ENCODE measurements at regions not wholly inside any gene's neighbourhood (a gene's known extent, or its start where the extent isn't known, plus 50 kb on each side); places are given as distances from the start of the nearest gene placed in this dataset.

DNA sequence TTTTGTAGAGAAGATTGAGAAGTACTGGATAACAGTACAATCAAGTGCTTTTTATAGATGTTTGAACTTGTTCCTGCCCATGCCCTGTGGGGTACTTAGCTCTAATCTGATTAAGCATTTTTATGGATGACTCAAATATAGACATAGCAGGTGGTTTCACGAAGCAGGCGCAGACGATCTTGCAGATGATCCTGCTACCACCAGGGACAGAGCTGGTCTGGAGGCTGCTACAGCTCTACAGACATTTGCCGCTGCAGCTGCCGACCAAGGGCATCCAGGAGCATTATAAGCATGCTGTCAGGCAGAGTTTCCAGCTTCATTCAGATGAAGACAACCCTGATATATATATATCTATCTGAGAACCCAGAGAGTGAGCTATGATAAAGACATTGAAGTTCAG lies 650.4 kb downstream of the NXPH1 start:
- Histone ChIP-seq H3K4me3 (no peak overlapping the region), H3K27ac (no peak overlapping the region), H3K27me3 (no peaks in the 10 kb centered on the region), H3K9me3 (peaks cover 0 to 10% (median 0%) of the 10 kb centered on the region in 3 donors), H3K4me1 (no peaks in the 10 kb centered on the region), H3K36me3 (no peaks in the 10 kb centered on the region)
- no peak for ATAC-seq
- TF ChIP-seq EP300 (IDR thresholded peaks at IDR 0.05) (no peak), POLR2AphosphoS5 (IDR thresholded peaks at IDR 0.05) (no peak), POLR2A (IDR thresholded peaks at IDR 0.05) (no peak)
- TF ChIP-seq, protein P1, sequence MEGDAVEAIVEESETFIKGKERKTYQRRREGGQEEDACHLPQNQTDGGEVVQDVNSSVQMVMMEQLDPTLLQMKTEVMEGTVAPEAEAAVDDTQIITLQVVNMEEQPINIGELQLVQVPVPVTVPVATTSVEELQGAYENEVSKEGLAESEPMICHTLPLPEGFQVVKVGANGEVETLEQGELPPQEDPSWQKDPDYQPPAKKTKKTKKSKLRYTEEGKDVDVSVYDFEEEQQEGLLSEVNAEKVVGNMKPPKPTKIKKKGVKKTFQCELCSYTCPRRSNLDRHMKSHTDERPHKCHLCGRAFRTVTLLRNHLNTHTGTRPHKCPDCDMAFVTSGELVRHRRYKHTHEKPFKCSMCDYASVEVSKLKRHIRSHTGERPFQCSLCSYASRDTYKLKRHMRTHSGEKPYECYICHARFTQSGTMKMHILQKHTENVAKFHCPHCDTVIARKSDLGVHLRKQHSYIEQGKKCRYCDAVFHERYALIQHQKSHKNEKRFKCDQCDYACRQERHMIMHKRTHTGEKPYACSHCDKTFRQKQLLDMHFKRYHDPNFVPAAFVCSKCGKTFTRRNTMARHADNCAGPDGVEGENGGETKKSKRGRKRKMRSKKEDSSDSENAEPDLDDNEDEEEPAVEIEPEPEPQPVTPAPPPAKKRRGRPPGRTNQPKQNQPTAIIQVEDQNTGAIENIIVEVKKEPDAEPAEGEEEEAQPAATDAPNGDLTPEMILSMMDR (IDR thresholded peaks at IDR 0.05), result no peak
- 73% methylated on average over 4 of the region's 5 CpGs; no CpG with 5 or more reads in 1 of the 2 donors for WGBS, 2 donors (ENCODE audit: low coverage in 1 of 2)

DNA sequence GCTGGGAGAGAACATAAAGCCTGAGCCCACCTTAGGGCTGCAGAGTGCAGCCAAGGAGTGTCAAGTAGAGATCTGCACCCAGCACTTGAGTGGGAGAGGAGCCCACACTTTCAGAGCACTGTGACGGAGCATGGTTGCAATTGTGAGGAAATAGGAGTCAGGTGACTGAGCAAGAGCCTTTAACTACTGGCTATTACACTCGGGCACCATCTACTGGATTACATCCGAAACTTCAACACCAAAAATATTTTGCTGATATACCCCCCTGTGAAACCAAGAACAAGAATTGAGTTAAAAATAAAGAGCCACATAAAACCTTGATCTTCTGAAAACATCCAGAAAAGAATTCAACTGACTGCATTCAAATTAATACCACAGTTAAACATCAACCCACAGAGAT lies 657.9 kb downstream of the NXPH1 start:
- H3K9me3 ChIP-seq, result no peaks in the 10 kb centered on the region

DNA sequence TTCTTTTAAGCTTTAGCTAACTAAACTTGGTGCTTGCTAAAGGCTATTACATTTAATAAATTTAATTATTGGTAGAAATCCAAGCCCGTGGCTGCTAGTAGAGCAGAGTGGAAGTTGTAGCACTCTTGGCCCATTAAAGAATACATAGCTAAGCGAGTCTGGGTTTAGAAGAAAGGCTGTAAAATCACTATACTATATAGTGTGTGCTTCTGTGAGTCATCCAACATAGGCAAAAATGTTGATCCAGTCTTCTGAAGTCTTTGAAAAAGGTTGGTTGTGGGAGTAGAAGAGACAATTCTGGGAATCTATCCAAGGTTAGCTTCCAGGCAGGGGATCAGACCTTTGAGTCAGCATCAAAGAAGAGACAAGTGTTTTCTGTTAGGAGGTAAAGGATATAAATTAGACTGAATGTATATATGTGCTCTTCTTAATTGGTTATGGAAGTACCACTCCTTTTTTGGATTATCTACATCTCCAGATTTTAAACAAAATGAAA lies 664.2 kb downstream of the NXPH1 start:
- H3K27me3 ChIP-seq, result no peaks in the 10 kb centered on the region
- no peak for ATAC-seq
- 81 to 83% methylated on average over 2 of the region's 2 CpGs for WGBS, 2 donors (ENCODE audit: low coverage in 1 of 2)
- H3K9me3 ChIP-seq, result peaks cover 0 to 7% (median 0%) of the 10 kb centered on the region in 3 donors
- TF ChIP-seq POLR2AphosphoS5 (IDR thresholded peaks at IDR 0.05), result no peak
- no peak for TF ChIP-seq EP300 (IDR thresholded peaks at IDR 0.05)
- TF ChIP-seq, protein P1 (IDR thresholded peaks at IDR 0.05), result no peak
- TF ChIP-seq POLR2A (IDR thresholded peaks at IDR 0.05), result no peak
- H3K27ac ChIP-seq, result no peak overlapping the region
- no peaks in the 10 kb centered on the region for H3K36me3 ChIP-seq
- no peak overlapping the region for H3K4me3 ChIP-seq
- no peaks in the 10 kb centered on the region for H3K4me1 ChIP-seq

More for the DNA sequence above, 657.9 kb downstream of the NXPH1 start:
- WGBS, 2 donors (ENCODE audit: low coverage in 1 of 2), result 91 to 100% methylated on average over 2 to 3 of the region's 3 CpGs
- H3K36me3 ChIP-seq, result no peaks in the 10 kb centered on the region
- no peak overlapping the region for H3K4me3 ChIP-seq
- no peak for ATAC-seq
- TF ChIP-seq, protein P1 (IDR thresholded peaks at IDR 0.05), result no peak
- TF ChIP-seq POLR2A (IDR thresholded peaks at IDR 0.05) (no peak), EP300 (IDR thresholded peaks at IDR 0.05) (no peak), POLR2AphosphoS5 (IDR thresholded peaks at IDR 0.05) (no peak)
- no peaks in the 10 kb centered on the region for H3K4me1 ChIP-seq
- no peaks in the 10 kb centered on the region for H3K27me3 ChIP-seq
- no peak overlapping the region for H3K27ac ChIP-seq

DNA sequence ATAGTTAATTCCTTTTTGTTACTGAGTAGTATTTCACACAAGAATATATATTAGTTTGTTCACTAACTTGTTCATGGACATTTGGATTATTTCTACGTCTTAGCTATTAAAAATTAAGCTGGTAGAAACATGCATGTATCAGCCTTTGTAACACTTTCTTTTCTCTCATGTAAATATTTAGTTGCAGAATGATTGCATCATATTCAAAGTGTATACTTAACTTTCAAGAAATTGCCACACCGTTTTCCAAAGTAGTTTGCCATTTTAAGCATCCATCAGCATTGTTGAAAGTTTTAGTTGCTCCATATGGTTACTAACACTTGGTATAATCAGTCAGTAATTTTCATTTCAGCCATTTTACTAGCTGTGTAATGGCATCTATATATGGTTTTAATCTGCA lies 666.9 kb downstream of the NXPH1 start:
- no peaks in the 10 kb centered on the region for H3K27me3 ChIP-seq
- TF ChIP-seq EP300 (IDR thresholded peaks at IDR 0.05), result no peak
- TF ChIP-seq, protein P1 (IDR thresholded peaks at IDR 0.05), result no peak
- no peak for TF ChIP-seq POLR2AphosphoS5 (IDR thresholded peaks at IDR 0.05)
- no peak for TF ChIP-seq POLR2A (IDR thresholded peaks at IDR 0.05)
- ATAC-seq, result no peak
- no peak overlapping the region for H3K4me3 ChIP-seq
- H3K36me3 ChIP-seq, result no peaks in the 10 kb centered on the region
- no peaks in the 10 kb centered on the region for H3K4me1 ChIP-seq
- H3K9me3 ChIP-seq, result peaks cover 0 to 7% (median 0%) of the 10 kb centered on the region in 3 donors
- no peak overlapping the region for H3K27ac ChIP-seq
- WGBS, 2 donors (ENCODE audit: low coverage in 1 of 2), result 65 to 70% methylated on average over 2 of the region's 2 CpGs

DNA sequence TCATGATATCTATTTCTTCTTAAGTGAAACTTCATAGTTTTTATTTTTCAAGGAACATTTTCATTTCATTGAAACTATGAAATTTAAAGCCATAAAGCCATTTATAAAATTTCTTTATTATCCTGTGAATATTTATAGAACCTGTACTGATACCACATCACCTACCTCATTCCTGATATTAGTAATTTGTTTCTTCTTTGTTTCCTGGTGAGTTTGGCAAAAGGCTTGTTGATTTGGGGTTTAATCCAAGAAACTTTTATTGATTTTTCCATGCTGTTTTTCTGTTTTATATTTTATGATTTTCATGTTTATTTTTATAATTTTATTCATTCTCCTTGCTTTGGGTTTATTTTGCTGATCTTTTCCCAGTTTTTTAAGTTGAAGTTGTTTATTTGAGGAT lies 669.4 kb downstream of the NXPH1 start:
- Histone ChIP-seq H3K9me3 (peaks cover 0 to 7% (median 0%) of the 10 kb centered on the region in 3 donors), H3K4me1 (no peaks in the 10 kb centered on the region), H3K27ac (no peak overlapping the region), H3K4me3 (no peak overlapping the region), H3K36me3 (no peaks in the 10 kb centered on the region), H3K27me3 (no peaks in the 10 kb centered on the region)
- ATAC-seq, result no peak
- no peak for TF ChIP-seq POLR2AphosphoS5 (IDR thresholded peaks at IDR 0.05)
- no peak for TF ChIP-seq EP300 (IDR thresholded peaks at IDR 0.05)
- no peak for TF ChIP-seq POLR2A (IDR thresholded peaks at IDR 0.05)
- TF ChIP-seq, protein P1 (IDR thresholded peaks at IDR 0.05), result no peak
